Endothelial cell of umbilical vein (primary cell): ENCODE measurements at regions not wholly inside any gene's neighbourhood (a gene's known extent, or its start where the extent isn't known, plus 50 kb on each side); places are given as distances from the start of the nearest gene placed in this dataset.

Experiments used
- BruUV-seq: library from RNA; stranded (reverse); fragments of 400-500 nt; replicated peaks from 2 replicates; lab custom pipeline; 2021; lab: Mats Ljungman, UMichigan
- CTCF ChIA-PET: fragments of 300-600, 350-600 bp; sonication (Branson Sonifier 250); formaldehyde crosslinking; loops from one replicate; lab custom pipeline; 2021; ENCODE audit warnings: antibody characterized with exemption, inconsistent platforms; lab: Charles Lee
- POLR2A ChIA-PET: fragments of 300-600, 350-600 bp; sonication (Branson Sonifier 250); formaldehyde crosslinking; loops from one replicate; lab custom pipeline; 2021; ENCODE audit warnings: antibody characterized with exemption, inconsistent platforms; lab: Charles Lee
- DNase-seq: peaks from one replicate; pipeline ENCODE4 v3.0.0-alpha.2; 2011; ENCODE audit warnings: low read depth, low spot score
- FAIRE-seq: peaks from 2 replicates; lab custom pipeline; 2011; peaks lifted over from hg19 to GRCh38; lab: Jason Lieb, UNC
- H2AFZ ChIP-seq: 2 replicates; pipeline ENCODE4 v1.6.0; 2012; ENCODE audit warnings: low read depth, low read length, control low read depth, inconsistent platforms
- H3K27ac ChIP-seq: 2 replicates; pipeline ENCODE4 v1.5.1; 2011; ENCODE audit warnings: low read depth, mild to moderate bottlenecking, control low read depth, low read length, moderate library complexity; ENCODE audit not compliant: insufficient read depth
- H3K27me3 ChIP-seq, 2 experiments: 2 replicates each; pipeline versions ENCODE4 v1.6.0 to v1.6.1; 2011; ENCODE audit warnings: low read length in 2 of 2, mixed read lengths in 1 of 2; ENCODE audit not compliant: control insufficient read depth in 2 of 2, insufficient read depth in 2 of 2
- H3K36me3 ChIP-seq, 2 experiments: 2 replicates in 1 of 2; 3 replicates in 1 of 2; pipeline ENCODE4 v1.5.1; 2011; ENCODE audit warnings: low read length in 2 of 2, mild to moderate bottlenecking in 1 of 2, moderate library complexity in 1 of 2; ENCODE audit not compliant: control insufficient read depth in 2 of 2, insufficient read depth in 2 of 2; ENCODE audit errors: extremely low read depth in 1 of 2
- H3K4me1 ChIP-seq: 3 replicates; pipeline ENCODE4 v1.5.1; 2011; ENCODE audit warnings: mild to moderate bottlenecking, low read length; ENCODE audit not compliant: control insufficient read depth, insufficient read depth; ENCODE audit errors: extremely low read depth
- H3K4me2 ChIP-seq: 2 replicates; pipeline ENCODE4 v1.6.1; 2011; ENCODE audit warnings: low read length, control low read depth, mixed read lengths; ENCODE audit not compliant: insufficient read depth
- H3K4me3 ChIP-seq, 3 experiments: fragments of 200-600 bp in 1 of 3; sonication (generic), shearing (Covaris generic) in 1 of 3; replicated peaks in 1 of 3; 2 replicates each; pipeline ENCODE4 v1.5.1; 2011 to 2016; ENCODE audit warnings: control low read depth in 3 of 3, low read length in 3 of 3, mild to moderate bottlenecking in 2 of 3, inconsistent platforms in 1 of 3, low read depth in 1 of 3, moderate library complexity in 1 of 3; ENCODE audit not compliant: insufficient read depth in 1 of 3
- H3K79me2 ChIP-seq: 2 replicates; pipeline ENCODE4 v1.6.0; 2012; ENCODE audit warnings: low read length, inconsistent platforms; ENCODE audit not compliant: control insufficient read depth, insufficient read depth
- H3K9ac ChIP-seq: replicated peaks from 2 replicates; pipeline ENCODE3; 2011; ENCODE audit warnings: low read length, control low read depth; ENCODE audit not compliant: insufficient read depth; ENCODE audit errors: extremely low read depth
- H3K9me1 ChIP-seq: replicated peaks from 3 replicates; pipeline ENCODE4 v1.6.0; 2011; ENCODE audit warnings: mild to moderate bottlenecking, low read length; ENCODE audit not compliant: control insufficient read depth, insufficient read depth; ENCODE audit errors: extremely low read depth
- H3K9me3 ChIP-seq: replicated peaks from 2 replicates; pipeline ENCODE4 v1.5.1; 2012; ENCODE audit warnings: low read length, inconsistent platforms; ENCODE audit not compliant: control insufficient read depth, insufficient read depth
- H4K20me1 ChIP-seq: replicated peaks from 2 replicates; pipeline ENCODE3; 2011; ENCODE audit warnings: mild to moderate bottlenecking, low read length; ENCODE audit not compliant: control insufficient read depth, insufficient read depth; ENCODE audit errors: extremely low read depth
- CTCF ChIP-seq, 2 donors: IDR thresholded peaks; 1 replicate in 1 of 2; 2 replicates in 1 of 2; pipeline ENCODE4 v1.5.1; 2011; ENCODE audit warnings: low read length in 2 of 2, mild to moderate bottlenecking in 2 of 2, moderate library complexity in 2 of 2, control low read depth in 1 of 2, inconsistent platforms in 1 of 2, low read depth in 1 of 2; ENCODE audit not compliant: insufficient read depth in 1 of 2; ENCODE audit errors: extremely low read depth in 1 of 2
- EZH2 ChIP-seq: IDR thresholded peaks from 2 replicates; pipeline ENCODE4 v1.6.1; 2012; ENCODE audit warnings: borderline replicate concordance, low read depth, mild to moderate bottlenecking, moderate library complexity, low read length, inconsistent platforms; ENCODE audit not compliant: severe bottlenecking
- FOS ChIP-seq: IDR thresholded peaks from 2 replicates; pipeline ENCODE4 v1.6.1; 2011; ENCODE audit warnings: mild to moderate bottlenecking, low read length, moderate library complexity, borderline replicate concordance; ENCODE audit not compliant: insufficient read depth
- GATA2 ChIP-seq: IDR thresholded peaks from 2 replicates; pipeline ENCODE4 v1.7.0; 2011; ENCODE audit warnings: low read depth, mild to moderate bottlenecking, moderate library complexity, mixed read lengths, low read length; ENCODE audit not compliant: insufficient read length, insufficient read depth
- JUN ChIP-seq: IDR thresholded peaks from 2 replicates; pipeline ENCODE4 v1.6.1; 2011; ENCODE audit warnings: borderline replicate concordance, low read depth; ENCODE audit not compliant: insufficient read length, insufficient read depth
- MAX ChIP-seq: IDR thresholded peaks from 2 replicates; pipeline ENCODE4 v1.6.1; 2011; ENCODE audit not compliant: insufficient read depth, insufficient read length
- MYC ChIP-seq: IDR thresholded peaks from one replicate; pipeline ENCODE4 v1.6.1; 2011; ENCODE audit warnings: mild to moderate bottlenecking, low read depth, low read length
- POLR2A ChIP-seq: IDR thresholded peaks from 2 replicates; pipeline ENCODE4 v1.6.1; 2012; ENCODE audit warnings: low read depth, mild to moderate bottlenecking, control low read depth, low read length
- POLR2AphosphoS5 ChIP-seq: IDR thresholded peaks from 2 replicates; pipeline ENCODE4 v1.6.1; 2012; ENCODE audit warnings: low read depth, mild to moderate bottlenecking, control low read depth, low read length, moderate library complexity; ENCODE audit not compliant: insufficient read depth
- dilution Hi-C: fragments of 300-500 bp; cut with MboI; formaldehyde crosslinking; loops from one replicate; pipeline ENCODE4 v1.15.0; 2019; ENCODE audit warnings: low sequenced_read_pairs; ENCODE audit not compliant: extremely low pct_ligation_motif_present
- intact Hi-C: fragments of 100-400 bp; cut with micrococcal nuclease; formaldehyde crosslinking; loops from one replicate; pipeline ENCODE4 v1.10.0; 2022

- no peaks in the 10 kb centered on the region for H3K9me3 ChIP-seq
- H2AFZ ChIP-seq: no peak overlapping the region
- no peaks in the 10 kb centered on the region for H3K79me2 ChIP-seq
- CTCF ChIA-PET: no interaction called here
- FAIRE-seq (no peak), DNase-seq (no peak)
- no peaks in the 10 kb centered on the region for H3K27me3 ChIP-seq
- no peaks in the 10 kb centered on the region for H4K20me1 ChIP-seq
- no peaks in the 10 kb centered on the region for H3K9me1 ChIP-seq
- dilution Hi-C loops: no loop called here
- no peak for TF ChIP-seq MYC
- no peak for TF ChIP-seq FOS
- TF ChIP-seq POLR2A: no peak
- no peak for TF ChIP-seq CTCF (IDR thresholded peaks at IDR 0.05; ENCODE audit: extremely low read depth in 1 of 2, insufficient read depth in 1 of 2, low read depth in 1 of 2, low read length in 2 of 2)
- TF ChIP-seq JUN: no peak
- no peak for TF ChIP-seq POLR2AphosphoS5
- no peak for TF ChIP-seq GATA2
- TF ChIP-seq MAX: no peak
- TF ChIP-seq EZH2: no peak
- no peaks in the 10 kb centered on the region for H3K4me1 ChIP-seq
- H3K9ac ChIP-seq: no peak overlapping the region
- intact Hi-C loops: no loop called here
- no TSS peak for BruUV-seq
- H3K36me3 ChIP-seq: no peaks in the 10 kb centered on the region
- no peak overlapping the region for H3K4me2 ChIP-seq
- H3K27ac ChIP-seq: no peak overlapping the region
- no peak overlapping the region for H3K4me3 ChIP-seq
- POLR2A ChIA-PET: no interaction called here
These were observed 750.2 kb upstream of the HS3ST1 start for GRCh38 chr4:12178614-12179610.
